IMR-90 (cell line): ENCODE measurements at regions not wholly inside any gene's neighbourhood (a gene's known extent, or its start where the extent isn't known, plus 50 kb on each side); places are given as distances from the start of the nearest gene placed in this dataset.

Source experiments
- ATAC-seq: fragments of 200-7000 bp; cut with Tn5 transposase; 2 replicates; pipeline ENCODE4 v1.9.1; 2020; ENCODE audit warnings: low read depth, mild to moderate bottlenecking, moderate library complexity
- BruUV-seq: library from RNA; stranded (reverse); fragments of 400-500 nt; replicated peaks from 2 replicates; lab custom pipeline; 2021; lab: Mats Ljungman, UMichigan
- CTCF ChIA-PET: fragments of 300-600 bp; formaldehyde crosslinking; extraction: SDS; loops from one replicate; lab custom pipeline; 2021; ENCODE audit warnings: antibody characterized with exemption; lab: Yijun Ruan, JAX
- POLR2A ChIA-PET: fragments of 300-600 bp; sonication (Branson Sonifier 250); formaldehyde crosslinking; loops from one replicate; lab custom pipeline; 2022; ENCODE audit warnings: antibody characterized with exemption; ENCODE audit not compliant: unreplicated experiment; lab: Charles Lee
- DNase-seq: peaks from one replicate; pipeline ENCODE4 v3.0.0; 2013
- H2AFZ ChIP-seq: replicated peaks from 2 replicates; pipeline ENCODE3; 2013; ENCODE audit warnings: low read length, mild to moderate bottlenecking; ENCODE audit not compliant: poor library complexity
- H2AK5ac ChIP-seq: 2 replicates; pipeline ENCODE4 v1.6.1; 2013; ENCODE audit warnings: low read depth, low read length, inconsistent platforms
- H2AK9ac ChIP-seq: replicated peaks from 2 replicates; pipeline ENCODE3; 2013; ENCODE audit warnings: mild to moderate bottlenecking, low read depth, low read length, moderate library complexity; ENCODE audit not compliant: poor library complexity
- H2BK120ac ChIP-seq: 2 replicates; pipeline ENCODE4 v1.6.1; 2013; ENCODE audit warnings: low read depth, low read length, inconsistent platforms
- H2BK15ac ChIP-seq: 3 replicates; pipeline ENCODE4 v1.6.1; 2013; ENCODE audit warnings: low read depth, low read length, inconsistent platforms
- H2BK20ac ChIP-seq: 2 replicates; pipeline ENCODE4 v1.6.1; 2013; ENCODE audit warnings: low read depth, mild to moderate bottlenecking, inconsistent platforms, low read length, moderate library complexity
- H2BK5ac ChIP-seq: 2 replicates; pipeline ENCODE4 v1.6.1; 2013; ENCODE audit warnings: mild to moderate bottlenecking, low read depth, low read length, inconsistent platforms; ENCODE audit not compliant: poor library complexity, severe bottlenecking
- H3K14ac ChIP-seq: replicated peaks from 2 replicates; pipeline ENCODE4 v1.6.1; 2013; ENCODE audit warnings: low read depth, low read length, inconsistent platforms
- H3K18ac ChIP-seq: 2 replicates; pipeline ENCODE4 v1.6.1; 2013; ENCODE audit warnings: low read depth, low read length, control low read depth
- H3K23ac ChIP-seq: 2 replicates; pipeline ENCODE4 v1.6.1; 2013; ENCODE audit warnings: low read depth, low read length, inconsistent platforms
- H3K27ac ChIP-seq: 2 replicates; pipeline ENCODE4 v1.5.1; 2013; ENCODE audit warnings: mild to moderate bottlenecking, control low read depth, low read length; ENCODE audit not compliant: insufficient read depth
- H3K27me3 ChIP-seq: 2 replicates; pipeline ENCODE4 v1.6.1; 2013; ENCODE audit warnings: low read length; ENCODE audit not compliant: control insufficient read depth, insufficient read depth
- H3K36me3 ChIP-seq: 2 replicates; pipeline ENCODE4 v1.6.1; 2013; ENCODE audit warnings: low read length, mixed read lengths; ENCODE audit not compliant: control insufficient read depth, insufficient read depth
- H3K4ac ChIP-seq: 2 replicates; pipeline ENCODE4 v1.6.1; 2013; ENCODE audit warnings: low read depth, low read length, inconsistent platforms
- H3K4me1 ChIP-seq: 2 replicates; pipeline ENCODE4 v1.6.1; 2013; ENCODE audit warnings: low read length, mixed read lengths; ENCODE audit not compliant: control insufficient read depth, insufficient read depth
- H3K4me2 ChIP-seq: 2 replicates; pipeline ENCODE4 v1.6.1; 2013; ENCODE audit warnings: low read depth, mild to moderate bottlenecking, control low read depth, low read length, moderate library complexity
- H3K4me3 ChIP-seq: 2 replicates; pipeline ENCODE4 v1.5.1; 2013; ENCODE audit warnings: low read depth, mild to moderate bottlenecking, control low read depth, low read length, moderate library complexity; ENCODE audit not compliant: insufficient read depth
- H3K56ac ChIP-seq: 2 replicates; pipeline ENCODE4 v1.6.1; 2013; ENCODE audit warnings: low read length, inconsistent platforms; ENCODE audit not compliant: insufficient read depth; ENCODE audit errors: extremely low read depth
- H3K79me1 ChIP-seq, 2 experiments: 2 replicates each; pipeline ENCODE4 v1.6.1; 2013; ENCODE audit warnings: low read length in 2 of 2, inconsistent platforms in 1 of 2, low read depth in 1 of 2
- H3K9ac ChIP-seq: 2 replicates; pipeline ENCODE4 v1.6.1; 2013; ENCODE audit warnings: low read depth, low read length, control low read depth
- H3K9me1 ChIP-seq: 2 replicates; pipeline ENCODE4 v1.6.1; 2013; ENCODE audit warnings: low read length, inconsistent platforms; ENCODE audit not compliant: insufficient read depth
- H3K9me3 ChIP-seq: 2 replicates; pipeline ENCODE4 v1.6.1; 2013; ENCODE audit warnings: low read length; ENCODE audit not compliant: control insufficient read depth, insufficient read depth
- H4K20me1 ChIP-seq: 2 replicates; pipeline ENCODE4 v1.6.1; 2013; ENCODE audit warnings: low read length, inconsistent platforms; ENCODE audit not compliant: insufficient read depth
- H4K5ac ChIP-seq: 2 replicates; pipeline ENCODE4 v1.6.1; 2013; ENCODE audit warnings: mild to moderate bottlenecking, low read depth, low read length, control low read depth
- H4K8ac ChIP-seq, 2 experiments: 2 replicates each; pipeline ENCODE4 v1.6.1; 2013; ENCODE audit warnings: low read depth in 2 of 2, low read length in 2 of 2, control low read depth in 1 of 2, inconsistent platforms in 1 of 2
- H4K91ac ChIP-seq: 2 replicates; pipeline ENCODE4 v1.6.1; 2013; ENCODE audit warnings: low read depth, low read length, inconsistent platforms; ENCODE audit not compliant: insufficient read depth
- BHLHE40 ChIP-seq: fragments of 150-350 bp; IDR thresholded peaks from 2 replicates; pipeline ENCODE4 v1.6.1; 2016; ENCODE audit warnings: mild to moderate bottlenecking, low read depth, low read length
- MAZ ChIP-seq: IDR thresholded peaks from 2 replicates; pipeline ENCODE4 v1.6.1; 2012; ENCODE audit warnings: low read depth, mild to moderate bottlenecking, low read length, improper control_type of control experiment, moderate library complexity, borderline replicate concordance
- MXI1 ChIP-seq: IDR thresholded peaks from 2 replicates; pipeline ENCODE4 v1.6.1; 2012; ENCODE audit warnings: low read depth, mild to moderate bottlenecking, low read length, moderate library complexity, borderline replicate concordance
- RFX5 ChIP-seq: IDR thresholded peaks from 2 replicates; pipeline ENCODE4 v1.8.0; 2012; ENCODE audit warnings: low read depth, mild to moderate bottlenecking, low read length, moderate library complexity
- dilution Hi-C: fragments of 300-500 bp; cut with HindIII; formaldehyde crosslinking; loops from one replicate; pipeline ENCODE4 v1.14.3; 2018; ENCODE audit warnings: low sequenced_read_pairs; ENCODE audit not compliant: unreplicated experiment
- in situ Hi-C: fragments of 300-500 bp; cut with MboI; formaldehyde crosslinking; loops from 3 replicates; pipeline ENCODE4 v1.14.3; 2019; ENCODE audit warnings: low sequenced_read_pairs, inconsistent platforms, mixed read lengths
- intact Hi-C: fragments of 100-400 bp; cut with micrococcal nuclease; formaldehyde crosslinking; loops from 2 replicates; pipeline ENCODE4 v1.10.0; 2022
- TF ChIP-seq, protein P1 (sequence below): fragments of 150-350 bp; IDR thresholded peaks from 2 replicates; pipeline ENCODE4 v1.6.1; 2016; ENCODE audit warnings: low read depth, mild to moderate bottlenecking, low read length, moderate library complexity, borderline replicate concordance

DNA sequence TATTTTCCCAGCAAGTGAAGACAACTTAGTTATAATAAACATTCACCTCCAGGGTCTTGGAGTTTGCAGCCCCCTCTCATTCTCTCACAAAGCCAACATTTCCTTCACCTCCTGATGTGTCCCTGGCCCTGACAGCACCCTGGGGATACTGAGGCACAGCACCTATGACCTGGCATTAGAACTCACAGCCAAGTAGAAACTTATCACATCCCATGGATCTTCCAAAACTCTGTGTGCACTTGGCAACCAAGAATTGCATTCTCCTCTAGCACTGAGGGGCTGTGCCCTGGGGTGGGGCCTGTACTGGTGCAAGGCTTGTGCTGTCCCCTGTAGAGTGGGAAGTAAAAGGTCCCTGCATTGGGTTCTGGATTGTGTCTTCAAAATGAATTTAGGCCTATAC, 116.7 kb upstream of the IGLL5 start:
- no peak overlapping the region for H3K27ac ChIP-seq
- H3K36me3 ChIP-seq = no peaks in the 10 kb centered on the region
- ChIA-PET POLR2A (no interaction called here), CTCF (interaction anchor here (0.6 to 1.8 kb wide), 4 partner anchors 10 to 1192 kb away, joined by 4 to 13 read pairs (median 7); no protein-coding TSS in a partner anchor)
- H3K27me3 ChIP-seq = peaks cover 13% of the 10 kb centered on the region
- H3K4me1 ChIP-seq = no peaks in the 10 kb centered on the region
- no peak overlapping the region for H2AFZ ChIP-seq
- H3K4me3 ChIP-seq = no peak overlapping the region
- no peak overlapping the region for H3K4me2 ChIP-seq
- H3K56ac ChIP-seq = no peak overlapping the region
- no peak for ATAC-seq
- TF ChIP-seq BHLHE40 = no peak
- no peak for TF ChIP-seq MAZ
- TF ChIP-seq MXI1 = no peak
- no peak for TF ChIP-seq RFX5
- TF ChIP-seq, protein P1, sequence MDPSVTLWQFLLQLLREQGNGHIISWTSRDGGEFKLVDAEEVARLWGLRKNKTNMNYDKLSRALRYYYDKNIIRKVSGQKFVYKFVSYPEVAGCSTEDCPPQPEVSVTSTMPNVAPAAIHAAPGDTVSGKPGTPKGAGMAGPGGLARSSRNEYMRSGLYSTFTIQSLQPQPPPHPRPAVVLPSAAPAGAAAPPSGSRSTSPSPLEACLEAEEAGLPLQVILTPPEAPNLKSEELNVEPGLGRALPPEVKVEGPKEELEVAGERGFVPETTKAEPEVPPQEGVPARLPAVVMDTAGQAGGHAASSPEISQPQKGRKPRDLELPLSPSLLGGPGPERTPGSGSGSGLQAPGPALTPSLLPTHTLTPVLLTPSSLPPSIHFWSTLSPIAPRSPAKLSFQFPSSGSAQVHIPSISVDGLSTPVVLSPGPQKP = no peak
- no peak overlapping the region for H2AK5ac ChIP-seq
- no peak overlapping the region for H3K14ac ChIP-seq
- H4K5ac ChIP-seq = no peak overlapping the region
- H3K9me3 ChIP-seq = no peaks in the 10 kb centered on the region
- no peaks in the 10 kb centered on the region for H3K9me1 ChIP-seq
- no peak overlapping the region for H2BK15ac ChIP-seq
- in situ Hi-C loops (no loop called here), intact Hi-C loops (no loop called here), dilution Hi-C loops (no loop called here)
- H4K8ac ChIP-seq = no peak overlapping the region
- no peak overlapping the region for H3K23ac ChIP-seq
- no peak overlapping the region for H2AK9ac ChIP-seq
- H3K18ac ChIP-seq = no peak overlapping the region
- H2BK5ac ChIP-seq = no peak overlapping the region
- BruUV-seq = no TSS peak
- H3K4ac ChIP-seq = no peak overlapping the region
- no peaks in the 10 kb centered on the region for H4K20me1 ChIP-seq
- DNase-seq = no peak
- no peak overlapping the region for H3K9ac ChIP-seq
- H3K79me1 ChIP-seq = no peaks in the 10 kb centered on the region
- H2BK20ac ChIP-seq = no peak overlapping the region
- no peak overlapping the region for H2BK120ac ChIP-seq
- H4K91ac ChIP-seq = no peak overlapping the region
